Body of pancreas (tissue), 4 donors: ENCODE measurements at regions not wholly inside any gene's neighbourhood (a gene's known extent, or its start where the extent isn't known, plus 50 kb on each side); places are given as distances from the start of the nearest gene placed in this dataset.

Experiments
- ATAC-seq: fragments of 150-250 bp; one replicate; pipeline ENCODE4 v1.9.1; 2016
- DNase-seq, 4 donors: peaks; one replicate each; pipeline ENCODE4 v3.0.0-alpha.2; 2019
- H3K27ac ChIP-seq, 4 donors: fragments of 200-600 bp; sonication (generic); 1 replicate in 3 of 4; 2 replicates in 1 of 4; pipeline versions ENCODE4 v1.5.1 to v1.6.1; 2016 to 2019; ENCODE audit warnings: mild to moderate bottlenecking in 1 of 4, mixed read lengths in 1 of 4, moderate library complexity in 1 of 4
- H3K27me3 ChIP-seq, 2 donors: fragments of 200-600 bp; sonication (generic); one replicate each; pipeline ENCODE4 v1.6.0; 2016; ENCODE audit warnings: mild to moderate bottlenecking in 1 of 2
- H3K36me3 ChIP-seq, 2 donors: fragments of 200-600 bp; sonication (generic); replicated peaks in 1 of 2; 2 replicates each; pipeline ENCODE4 v1.5.1; 2016; ENCODE audit warnings: low read depth in 2 of 2; ENCODE audit not compliant: insufficient read depth in 1 of 2
- H3K4me1 ChIP-seq: fragments of 200-600 bp; sonication (generic); one replicate; pipeline ENCODE4 v1.6.0; 2016
- H3K4me3 ChIP-seq, 2 donors: fragments of 200-600 bp; sonication (generic); 1 replicate in 1 of 2; 2 replicates in 1 of 2; pipeline ENCODE4 v1.5.1; 2016 to 2019
- H3K9me3 ChIP-seq, 3 donors: fragments of 200-600 bp; sonication (generic); 1 replicate in 2 of 3; 2 replicates in 1 of 3; pipeline ENCODE4 v1.5.1; 2016
- CTCF ChIP-seq, 7 experiments: fragments of 450-650 bp in 4 of 7; fragments of 200-600 bp in 3 of 7; sonication (generic) in 3 of 7; IDR thresholded peaks; one replicate each; pipeline ENCODE4 v1.5.1; 2016 to 2019; ENCODE audit warnings: antibody characterized with exemption in 7 of 7
- POLR2A ChIP-seq, 3 donors: fragments of 450-650 bp; IDR thresholded peaks; one replicate each; pipeline ENCODE4 v1.6.1; 2016; ENCODE audit warnings: antibody characterized with exemption in 3 of 3, mild to moderate bottlenecking in 2 of 3
- WGBS, 2 donors: methylation state at CpG; one replicate each; pipeline ENCODE4 v1.1.5; 2017; 5-methylcytosine and 5-hydroxymethylcytosine counted together
- intact Hi-C: fragments of 100-400 bp; cut with DNase I; formaldehyde crosslinking; loops from one replicate; pipeline ENCODE4 v1.15.1; 2023

GRCh38 chr10:2543974-2544373 lies 523.4 kb upstream of the PFKP start:
- H3K27ac ChIP-seq: no peak overlapping the region
- H3K4me3 ChIP-seq: no peak overlapping the region
- no peaks in the 10 kb centered on the region for H3K36me3 ChIP-seq
- intact Hi-C loops: no loop called here
- WGBS, 2 donors: 64 to 65% methylated on average over 3 of the region's 3 CpGs
- no peaks in the 10 kb centered on the region for H3K27me3 ChIP-seq
- ATAC-seq (no peak), DNase-seq (no peak)
- no peak for TF ChIP-seq CTCF (IDR thresholded peaks at IDR 0.05)
- TF ChIP-seq POLR2A (IDR thresholded peaks at IDR 0.05): no peak
- no peaks in the 10 kb centered on the region for H3K4me1 ChIP-seq
- no peaks in the 10 kb centered on the region for H3K9me3 ChIP-seq

- 68 to 74% methylated on average over 17 of the region's 17 CpGs for WGBS, 2 donors
- Histone ChIP-seq H3K4me3 (no peak overlapping the region), H3K27me3 (no peaks in the 10 kb centered on the region), H3K36me3 (no peaks in the 10 kb centered on the region), H3K27ac (no peak overlapping the region), H3K9me3 (no peaks in the 10 kb centered on the region), H3K4me1 (no peaks in the 10 kb centered on the region)
- DNase-seq: no peak
- TF ChIP-seq CTCF (IDR thresholded peaks at IDR 0.05): no peak
- no peak for ATAC-seq
- intact Hi-C loops: no loop called here
Observed at GRCh38 chr10:2543142-2543886, 524.0 kb upstream of the PFKP start.

GRCh38 chr10:2541176-2541575 lies 526.2 kb upstream of the PFKP start:
- TF ChIP-seq CTCF (IDR thresholded peaks at IDR 0.05): no peak
- TF ChIP-seq POLR2A (IDR thresholded peaks at IDR 0.05): no peak
- H3K9me3 ChIP-seq: no peaks in the 10 kb centered on the region
- no peaks in the 10 kb centered on the region for H3K27me3 ChIP-seq
- no peak overlapping the region for H3K27ac ChIP-seq
- ATAC-seq (no peak), DNase-seq (no peak)
- H3K4me3 ChIP-seq: no peak overlapping the region
- 34 to 59% methylated on average over 4 of the region's 4 CpGs for WGBS, 2 donors
- intact Hi-C loops: no loop called here
- no peaks in the 10 kb centered on the region for H3K36me3 ChIP-seq
- no peaks in the 10 kb centered on the region for H3K4me1 ChIP-seq

- DNase-seq: no peak
- Histone ChIP-seq H3K4me1 (no peaks in the 10 kb centered on the region), H3K36me3 (no peaks in the 10 kb centered on the region), H3K27me3 (no peaks in the 10 kb centered on the region), H3K9me3 (no peaks in the 10 kb centered on the region), H3K27ac (no peak overlapping the region), H3K4me3 (no peak overlapping the region)
- intact Hi-C loops: no loop called here
- TF ChIP-seq POLR2A (IDR thresholded peaks at IDR 0.05) (no peak), CTCF (IDR thresholded peaks at IDR 0.05) (no peak)
- whole genome bisulfite sequencing, 2 donors: 29 to 35% methylated on average over 5 of the region's 5 CpGs
- no peak for ATAC-seq
Observed at GRCh38 chr10:2529945-2530344, 537.4 kb upstream of the PFKP start.

GRCh38 chr10:2525781-2526180 lies 541.6 kb upstream of the PFKP start:
- 70 to 74% methylated on average over 7 to 12 of the region's 12 CpGs for WGBS, 2 donors
- intact Hi-C loops: no loop called here
- Histone ChIP-seq H3K36me3 (no peaks in the 10 kb centered on the region), H3K9me3 (no peaks in the 10 kb centered on the region), H3K27ac (no peak overlapping the region), H3K27me3 (no peaks in the 10 kb centered on the region), H3K4me1 (no peaks in the 10 kb centered on the region), H3K4me3 (no peak overlapping the region)
- no peak for DNase-seq
- TF ChIP-seq POLR2A (IDR thresholded peaks at IDR 0.05) (no peak), CTCF (IDR thresholded peaks at IDR 0.05) (no peak)
- no peak for ATAC-seq
